ENCODE measurements at regions not wholly inside any gene's neighbourhood (a gene's known extent, or its start where the extent isn't known, plus 50 kb on each side); places are given as distances from the start of the nearest gene placed in this dataset.

GRCh38 chr11:40032331-40032730, 1427.1 kb downstream of the LRRC4C start:
- no peak for TF ChIP-seq POLR2A (IDR thresholded peaks at IDR 0.05)
- no peak for TF ChIP-seq CTCF (IDR thresholded peaks at IDR 0.05)
